Central memory CD8-positive, alpha-beta T cell (primary cell): ENCODE measurements at regions not wholly inside any gene's neighbourhood (a gene's known extent, or its start where the extent isn't known, plus 50 kb on each side); places are given as distances from the start of the nearest gene placed in this dataset.

Source experiments
- ATAC-seq: fragments of 150-1000 bp; cut with Tn5 transposase; replicated peaks from 2 replicates; pipeline ENCODE4 v1.10.0; 2022; ENCODE audit warnings: mild to moderate bottlenecking, moderate FRiP score, moderate number of reproducible peaks; ENCODE audit not compliant: poor library complexity, severe bottlenecking; ENCODE audit errors: extremely low read depth
- DNase-seq, 2 donors: peaks; one replicate each; pipeline ENCODE4 v3.0.0; 2021; ENCODE audit warnings: low spot score in 2 of 2
- H3K27ac Mint-ChIP-seq: one replicate; pipeline ENCODE4 v1.8.0; 2022; ENCODE audit warnings: low read depth, mild to moderate bottlenecking, moderate library complexity, mixed read lengths
- H3K27me3 Mint-ChIP-seq: one replicate; pipeline ENCODE4 v1.8.0; 2022; ENCODE audit warnings: mixed read lengths
- H3K36me3 Mint-ChIP-seq: one replicate; pipeline ENCODE4 v1.8.0; 2022; ENCODE audit warnings: mild to moderate bottlenecking, moderate library complexity, mixed read lengths; ENCODE audit not compliant: insufficient read depth
- H3K4me1 Mint-ChIP-seq: one replicate; pipeline ENCODE4 v1.8.0; 2022; ENCODE audit warnings: mixed read lengths
- H3K4me3 Mint-ChIP-seq: one replicate; pipeline ENCODE4 v1.8.0; 2022; ENCODE audit warnings: mild to moderate bottlenecking, moderate library complexity, mixed read lengths
- H3K9me3 Mint-ChIP-seq: one replicate; pipeline ENCODE4 v1.8.0; 2022; ENCODE audit warnings: mixed read lengths

- Mint-ChIP-seq H3K36me3 (no peaks in the 10 kb centered on the region), H3K27me3 (peaks cover 11% of the 10 kb centered on the region), H3K9me3 (no peaks in the 10 kb centered on the region), H3K4me1 (peaks cover 15% of the 10 kb centered on the region), H3K4me3 (peak overlapping the region; percentile 38), H3K27ac (peak overlapping the region; percentile 3)
- peak; percentile 56 for ATAC-seq
- DNase-seq = no peak
These were observed 53.5 kb upstream of the LRFN2 start for GRCh38 chr6:40640599-40641227.
